Uterus (tissue), 2 donors: ENCODE measurements at regions not wholly inside any gene's neighbourhood (a gene's known extent, or its start where the extent isn't known, plus 50 kb on each side); places are given as distances from the start of the nearest gene placed in this dataset.
"Not testable (repeated sequence)": the region's sequence is repeated elsewhere in the genome, so short reads cannot be mapped to it uniquely, and the experiment has no call there.

Experiments used
- CTCF ChIP-seq, 4 experiments: fragments of 200-600 bp in 2 of 4; fragments of 450-650 bp in 2 of 4; sonication (generic) in 2 of 4; IDR thresholded peaks; one replicate each; pipeline ENCODE4 v1.5.1; 2016 to 2019; ENCODE audit warnings: antibody characterized with exemption in 4 of 4, mild to moderate bottlenecking in 2 of 4, moderate library complexity in 1 of 4
- POLR2A ChIP-seq, 2 donors: fragments of 450-650 bp; IDR thresholded peaks; one replicate each; pipeline ENCODE4 v1.6.1; 2016; ENCODE audit warnings: antibody characterized with exemption in 2 of 2, mild to moderate bottlenecking in 1 of 2, moderate library complexity in 1 of 2

GRCh38 chr4:33829356-33829755, 2415.0 kb downstream of the ARAP2 start:
- not testable (repeated sequence) for TF ChIP-seq POLR2A, CTCF (IDR thresholded peaks at IDR 0.05)
